BE2C (cell line): ENCODE measurements at regions not wholly inside any gene's neighbourhood (a gene's known extent, or its start where the extent isn't known, plus 50 kb on each side); places are given as distances from the start of the nearest gene placed in this dataset.

Source experiments
- DNase-seq: peaks from one replicate; pipeline ENCODE4 v3.0.0-alpha.2; 2020
- H3K27me3 ChIP-seq: fragments of 250-450 bp; sonication (Bioruptor Pico); 2 replicates; pipeline ENCODE4 v1.5.1; 2020; ENCODE audit warnings: mild to moderate bottlenecking
- H3K36me3 ChIP-seq: fragments of 250-450 bp; sonication (Bioruptor Pico); 2 replicates; pipeline ENCODE4 v1.5.1; 2020; ENCODE audit warnings: mild to moderate bottlenecking
- H3K4me1 ChIP-seq: fragments of 250-450 bp; sonication (Bioruptor Pico); 2 replicates; pipeline ENCODE4 v1.5.1; 2020
- H3K4me3 ChIP-seq: 2 replicates; pipeline ENCODE4 v1.5.1; 2011; ENCODE audit warnings: low read depth, low read length
- H3K9me3 ChIP-seq: fragments of 250-450 bp; sonication (Bioruptor Pico); 2 replicates; pipeline ENCODE4 v1.5.1; 2020
- CTCF ChIP-seq: IDR thresholded peaks from 2 replicates; pipeline ENCODE4 v1.5.1; 2012; ENCODE audit warnings: mild to moderate bottlenecking, low read depth, low read length

GRCh38 chr2:60621688-60622429 lies 68.4 kb upstream of the BCL11A start:
- Histone ChIP-seq H3K27me3 (no peaks in the 10 kb centered on the region), H3K36me3 (no peaks in the 10 kb centered on the region), H3K4me1 (no peaks in the 10 kb centered on the region), H3K9me3 (no peaks in the 10 kb centered on the region), H3K4me3 (no peak overlapping the region)
- no peak for TF ChIP-seq CTCF
- no peak for DNase-seq

- no peak overlapping the region for H3K4me3 ChIP-seq
- TF ChIP-seq CTCF, result no peak
- no peaks in the 10 kb centered on the region for H3K27me3 ChIP-seq
- H3K9me3 ChIP-seq, result no peaks in the 10 kb centered on the region
- no peaks in the 10 kb centered on the region for H3K36me3 ChIP-seq
- no peak for DNase-seq
- H3K4me1 ChIP-seq, result no peaks in the 10 kb centered on the region
These were observed 69.6 kb upstream of the BCL11A start for GRCh38 chr2:60623040-60623439.

GRCh38 chr2:60627412-60627811 lies 74.0 kb upstream of the BCL11A start:
- no peaks in the 10 kb centered on the region for H3K4me1 ChIP-seq
- no peak overlapping the region for H3K4me3 ChIP-seq
- H3K36me3 ChIP-seq, result no peaks in the 10 kb centered on the region
- no peak for DNase-seq
- H3K9me3 ChIP-seq, result no peaks in the 10 kb centered on the region
- TF ChIP-seq CTCF, result no peak
- no peaks in the 10 kb centered on the region for H3K27me3 ChIP-seq

- Histone ChIP-seq H3K36me3 (no peaks in the 10 kb centered on the region), H3K27me3 (no peaks in the 10 kb centered on the region), H3K4me3 (no peak overlapping the region), H3K9me3 (no peaks in the 10 kb centered on the region), H3K4me1 (no peaks in the 10 kb centered on the region)
- no peak for DNase-seq
- TF ChIP-seq CTCF, result no peak
These were observed 74.6 kb upstream of the BCL11A start for GRCh38 chr2:60628026-60628425.

GRCh38 chr2:60628615-60629304 lies 75.3 kb upstream of the BCL11A start:
- Histone ChIP-seq H3K4me1 (no peaks in the 10 kb centered on the region), H3K36me3 (no peaks in the 10 kb centered on the region), H3K27me3 (no peaks in the 10 kb centered on the region), H3K9me3 (no peaks in the 10 kb centered on the region), H3K4me3 (no peak overlapping the region)
- DNase-seq, result no peak
- no peak for TF ChIP-seq CTCF

GRCh38 chr2:60629305-60629662 lies 75.8 kb upstream of the BCL11A start:
- DNase-seq, result no peak
- TF ChIP-seq CTCF, result no peak
- no peak overlapping the region for H3K4me3 ChIP-seq
- H3K27me3 ChIP-seq, result no peaks in the 10 kb centered on the region
- no peaks in the 10 kb centered on the region for H3K4me1 ChIP-seq
- H3K9me3 ChIP-seq, result no peaks in the 10 kb centered on the region
- H3K36me3 ChIP-seq, result no peaks in the 10 kb centered on the region
